ENCODE measurements at regions not wholly inside any gene's neighbourhood (a gene's known extent, or its start where the extent isn't known, plus 50 kb on each side); places are given as distances from the start of the nearest gene placed in this dataset.
A peak's percentile ranks its signal among the peaks of the same experiment; 100 is the strongest.

DNA sequence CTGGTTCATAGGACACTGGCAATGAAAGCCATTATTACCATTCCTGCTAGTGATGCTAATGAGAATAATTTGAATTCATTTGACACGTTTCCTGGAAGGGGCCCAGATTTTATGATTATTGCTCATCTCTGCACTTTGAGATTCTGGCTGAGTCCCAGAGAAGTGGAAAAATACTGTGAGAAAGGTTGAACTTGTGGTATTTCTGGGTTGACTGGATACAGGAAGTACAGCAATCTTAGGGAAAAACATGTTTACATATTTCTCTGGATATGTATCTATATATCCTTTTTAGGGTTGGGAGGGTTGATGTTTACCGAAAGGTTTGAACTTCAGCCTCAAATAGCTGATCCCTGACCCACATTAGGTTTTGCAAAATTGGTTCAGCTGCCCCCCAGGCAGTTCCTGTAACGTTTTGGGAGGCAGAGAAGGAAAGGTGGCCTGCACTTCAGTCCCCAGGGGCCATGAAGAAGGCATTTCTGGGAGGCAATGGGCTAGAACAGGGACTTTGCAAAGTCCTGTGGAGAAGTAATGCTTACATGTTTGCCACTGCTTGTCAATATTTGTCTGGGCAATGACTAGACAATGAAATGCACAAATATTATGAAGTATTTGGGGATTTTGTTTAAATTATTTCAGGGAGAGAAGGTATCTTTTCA lies 253.7 kb upstream of the PITRM1 start:
- peak; percentile 86 for DNase-seq (ENCODE audit: low read depth)

DNA sequence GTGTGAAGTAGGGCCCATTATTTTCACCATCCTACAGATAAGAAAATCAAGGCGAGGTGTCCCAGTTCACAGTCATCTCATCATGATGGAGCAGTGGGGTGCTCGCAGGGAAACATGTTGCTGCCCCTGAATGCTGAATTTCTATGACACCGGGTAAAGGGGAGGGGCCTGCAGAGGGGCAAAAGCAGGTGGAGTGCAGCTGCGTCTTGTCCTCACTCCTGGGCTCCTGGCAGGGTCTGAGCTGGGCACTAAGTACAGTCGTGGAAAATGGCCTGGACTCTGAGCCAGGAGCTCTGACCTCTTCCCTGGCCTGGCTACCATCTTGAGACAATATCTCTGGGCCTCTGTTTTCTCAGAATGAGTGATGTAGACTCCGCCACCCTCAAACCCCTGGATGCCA lies 253.1 kb upstream of the PITRM1 start:
- no peak for DNase-seq (ENCODE audit: low read depth)

GRCh38 chr10:3425261-3425660 lies 252.7 kb upstream of the PITRM1 start:
- no peak for DNase-seq (ENCODE audit: low read depth)

- no peak for DNase-seq (ENCODE audit: low read depth)
These were observed 251.7 kb upstream of the PITRM1 start for GRCh38 chr10:3424111-3424851.

GRCh38 chr10:3423384-3423783 lies 250.8 kb upstream of the PITRM1 start:
- no peak for DNase-seq (ENCODE audit: low read depth)

- no peak for DNase-seq (ENCODE audit: low read depth)
These were observed 249.7 kb upstream of the PITRM1 start for GRCh38 chr10:3422282-3422681.

DNA sequence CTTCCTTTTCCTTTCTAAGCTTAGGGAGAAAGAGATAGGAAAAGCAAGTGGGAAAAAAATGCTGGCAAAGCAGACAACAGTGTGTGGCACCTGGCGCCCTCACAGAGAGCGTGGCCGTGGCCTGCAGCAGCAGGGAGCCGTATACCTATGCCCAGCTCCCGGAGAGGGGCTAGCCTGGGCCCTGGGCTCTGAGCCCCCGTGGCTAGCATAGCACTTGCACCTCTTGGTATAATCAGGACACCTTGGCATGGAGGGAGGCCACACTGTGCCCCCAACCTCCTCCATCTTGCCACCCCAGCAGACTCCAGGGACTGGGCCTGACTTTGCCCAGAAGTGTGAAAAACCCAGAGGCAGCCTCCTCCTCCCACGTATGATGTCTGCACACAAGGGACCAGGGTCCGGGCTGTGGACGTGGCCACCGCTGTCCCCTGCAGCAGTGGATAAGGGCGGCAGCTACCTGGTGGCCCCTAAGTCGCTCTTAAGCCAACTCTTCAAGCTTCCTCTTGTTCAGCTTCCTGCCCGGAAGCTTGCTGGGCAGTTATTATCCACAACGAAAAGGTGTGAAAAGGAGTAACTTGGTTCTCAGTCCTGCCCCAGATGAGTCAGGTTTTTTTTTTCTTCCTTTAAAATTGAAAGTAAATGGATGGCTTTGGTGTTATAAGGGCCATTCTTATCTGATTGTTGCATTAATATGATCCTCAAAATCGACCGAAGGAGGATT lies 249.1 kb upstream of the PITRM1 start:
- no peak for DNase-seq (ENCODE audit: low read depth)

DNA sequence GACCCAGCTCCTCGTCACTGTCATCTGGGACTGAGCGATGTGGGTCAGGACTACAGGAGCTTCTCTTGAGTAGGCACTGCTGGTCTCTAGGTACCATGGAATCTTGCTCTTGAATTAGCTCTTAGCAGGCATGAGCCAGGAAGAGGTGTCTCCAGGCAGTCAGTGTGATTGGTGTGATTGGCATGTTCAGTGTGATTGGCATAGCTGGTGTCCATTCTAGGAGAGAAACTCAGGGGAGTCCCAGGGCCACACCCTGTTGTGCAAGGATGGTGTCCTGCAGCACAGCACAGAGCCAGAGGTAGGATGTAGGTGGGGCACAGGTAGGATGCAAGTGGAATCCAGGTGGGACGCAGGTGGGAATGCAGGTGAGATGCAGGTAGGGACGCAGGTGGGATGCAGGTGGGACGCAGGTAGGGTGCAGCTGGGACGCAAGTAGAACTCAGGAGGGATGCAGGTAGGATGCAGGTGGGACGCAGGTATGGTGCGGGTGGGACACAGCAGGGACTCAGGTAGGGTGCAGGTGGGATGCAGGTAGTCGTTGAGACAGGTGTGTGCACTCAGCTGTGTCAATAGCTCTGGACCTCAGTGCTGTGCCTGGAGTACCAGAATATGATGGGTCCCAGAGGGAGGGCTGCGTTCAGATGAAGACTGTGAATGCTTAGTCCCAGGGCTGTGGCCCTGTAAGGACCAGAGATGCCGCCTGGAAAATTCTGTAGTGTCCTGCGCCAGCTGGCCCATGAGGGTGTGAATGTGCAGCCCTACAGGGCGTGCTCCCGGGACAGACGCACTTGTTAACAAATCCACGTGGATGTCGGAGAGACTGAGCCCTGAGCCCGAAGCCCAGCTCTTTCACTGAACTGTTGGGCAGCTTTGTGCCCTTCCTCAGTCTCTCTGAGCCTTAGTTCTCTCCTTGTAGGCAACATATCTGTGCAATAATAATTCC lies 248.2 kb upstream of the PITRM1 start:
- DNase-seq (ENCODE audit: low read depth) = no peak

DNA sequence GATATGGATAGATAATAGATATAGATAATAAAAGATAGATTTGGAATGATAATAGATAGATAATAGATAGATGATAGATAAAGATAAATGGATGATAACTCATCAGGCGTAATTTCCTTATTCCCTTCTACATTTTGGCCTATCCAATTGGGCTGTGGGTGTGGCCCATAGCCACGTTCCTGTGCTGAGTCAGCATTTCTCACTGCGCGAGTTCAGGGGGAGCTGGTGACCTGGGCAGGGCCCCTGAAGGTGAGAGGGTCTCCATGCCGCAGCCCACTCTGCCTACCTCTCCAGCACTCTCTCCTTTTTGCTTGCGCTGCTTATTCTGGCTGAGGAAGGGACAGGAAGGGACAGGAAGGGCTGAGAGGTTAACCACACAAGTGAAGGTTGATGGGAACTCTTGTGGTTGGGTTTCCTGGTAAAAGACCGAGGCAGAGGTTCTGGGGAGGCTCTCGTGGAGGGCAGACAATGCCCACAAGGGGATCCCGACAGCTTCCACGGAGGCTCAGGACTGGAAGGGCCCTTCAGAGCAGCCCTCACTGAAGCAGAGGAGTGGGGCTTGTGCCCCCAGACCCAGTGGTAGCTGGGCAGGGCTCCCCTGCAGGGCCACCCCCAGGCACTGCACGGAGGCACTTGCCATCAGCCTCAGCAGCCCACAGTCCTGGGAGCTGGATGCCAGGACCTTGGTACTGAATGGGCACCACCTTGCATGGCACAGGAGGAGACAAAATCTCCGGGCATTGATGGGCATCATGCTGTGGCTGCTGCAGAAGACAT lies 247.3 kb upstream of the PITRM1 start:
- no peak for DNase-seq (ENCODE audit: low read depth)

DNA sequence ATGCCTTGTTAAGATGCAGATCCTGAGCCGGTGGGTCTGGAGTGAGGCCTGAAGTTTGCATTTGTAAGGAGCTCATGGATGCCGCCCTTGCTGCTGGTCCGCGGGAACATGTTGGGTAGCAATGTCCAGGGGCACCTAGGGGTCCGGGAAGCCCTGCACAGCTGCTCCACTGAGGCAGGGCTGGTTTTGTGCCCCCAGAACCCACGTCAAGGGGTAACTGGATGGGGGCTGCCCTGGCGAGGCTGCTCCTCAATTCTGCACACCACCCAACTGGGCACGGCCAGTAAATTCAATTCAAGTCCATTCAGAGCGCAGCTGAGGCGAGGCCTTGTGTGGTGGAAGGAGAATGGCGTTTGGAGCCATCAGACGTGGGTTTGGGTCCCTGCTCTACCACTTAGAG lies 246.3 kb upstream of the PITRM1 start:
- no peak for DNase-seq (ENCODE audit: low read depth)

GRCh38 chr10:3418041-3418754 lies 245.6 kb upstream of the PITRM1 start:
- DNase-seq (ENCODE audit: low read depth) = no peak

GRCh38 chr10:3417096-3417495 lies 244.5 kb upstream of the PITRM1 start:
- no peak for DNase-seq (ENCODE audit: low read depth)

- no peak for DNase-seq (ENCODE audit: low read depth)
These were observed 243.5 kb upstream of the PITRM1 start for GRCh38 chr10:3415878-3416605.

DNA sequence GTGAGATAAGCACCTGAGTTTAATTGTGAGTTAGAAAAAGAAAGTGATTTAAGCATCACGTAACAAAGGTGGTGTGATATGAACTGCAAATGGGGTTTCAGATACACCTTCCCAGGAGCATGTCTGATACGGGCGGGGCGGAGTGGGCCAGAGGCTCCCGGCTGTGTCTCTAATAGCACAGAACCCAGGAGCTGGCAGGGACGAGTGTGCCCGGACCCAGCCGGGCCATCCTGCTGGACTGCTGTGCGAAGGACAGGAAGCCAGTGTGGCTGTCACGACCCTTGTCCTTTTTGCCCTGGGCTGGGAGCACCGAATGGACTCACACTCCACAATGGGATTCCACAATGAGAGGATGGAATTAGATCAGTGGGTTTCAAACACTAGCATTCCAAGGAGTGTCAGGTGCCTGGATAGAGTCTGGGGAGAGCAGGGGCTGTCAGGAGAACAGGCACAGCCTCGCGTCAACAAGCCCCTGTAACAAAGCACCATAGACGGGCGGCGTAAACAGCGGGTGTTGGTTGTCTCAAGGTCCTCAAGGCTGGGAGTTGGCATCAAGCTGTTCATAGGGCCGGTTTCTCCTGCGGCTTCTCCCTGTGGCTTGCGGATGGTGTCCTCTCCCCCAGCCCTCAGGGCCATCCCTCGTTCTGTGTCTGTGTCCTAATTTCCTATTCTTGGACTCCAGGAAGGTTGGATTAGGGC lies 242.6 kb upstream of the PITRM1 start:
- DNase-seq (ENCODE audit: low read depth) = no peak

- DNase-seq (ENCODE audit: low read depth) = no peak
These were observed 242.1 kb upstream of the PITRM1 start for GRCh38 chr10:3414667-3415023.

DNA sequence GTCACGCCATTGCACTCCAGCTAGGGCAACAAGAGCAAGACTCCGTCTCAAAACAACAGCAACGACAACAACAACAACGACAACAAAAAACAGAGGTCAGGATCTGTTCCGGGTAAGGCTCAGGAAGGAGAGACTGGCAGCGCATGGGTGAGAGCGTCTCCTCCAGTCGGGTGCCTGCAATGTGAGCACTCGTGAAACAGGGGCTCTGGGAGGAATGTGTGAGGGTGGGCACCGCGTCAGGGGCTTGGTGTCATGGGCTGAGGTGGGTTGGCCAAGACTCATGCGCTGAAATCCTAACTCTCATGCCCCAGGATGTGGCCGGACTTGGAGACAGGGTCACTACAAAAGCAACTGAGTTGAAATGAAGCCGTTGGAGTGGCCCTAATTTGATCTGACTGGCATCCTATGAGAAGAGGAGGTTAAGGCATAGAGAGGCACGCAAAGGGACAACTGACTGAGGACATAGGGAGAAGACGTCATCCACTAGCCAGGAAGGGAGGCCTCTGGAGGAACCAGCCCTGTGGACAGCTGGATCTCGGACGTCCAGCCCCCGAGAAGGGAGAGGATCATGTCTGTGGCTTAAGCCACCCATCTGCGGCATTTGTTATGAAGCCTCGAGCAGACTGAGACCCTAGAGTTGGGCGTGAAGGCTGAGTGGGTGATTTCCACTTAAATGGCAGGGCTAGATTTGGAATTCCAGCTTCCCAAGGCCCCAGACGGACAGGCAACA lies 241.5 kb upstream of the PITRM1 start:
- DNase-seq (ENCODE audit: low read depth) = no peak

DNA sequence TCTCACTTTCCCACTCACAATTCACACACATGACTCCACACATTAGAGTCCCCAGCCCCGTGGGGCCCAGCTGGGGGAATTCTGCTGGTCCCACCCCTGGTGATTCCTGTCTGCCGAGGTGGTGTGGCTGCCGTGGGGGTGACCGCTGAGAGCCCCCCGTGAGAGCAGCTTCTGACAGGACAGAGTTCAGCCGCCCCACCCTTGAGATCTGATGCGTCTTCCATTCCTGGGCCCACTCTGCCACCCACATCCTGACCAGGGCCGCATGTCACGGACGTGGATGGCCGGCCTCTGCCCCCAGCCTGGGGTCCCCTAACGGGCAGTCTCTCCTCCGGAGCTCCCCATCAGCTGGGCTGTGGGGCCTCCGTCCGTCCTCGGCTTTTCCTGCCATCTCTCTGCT lies 240.1 kb upstream of the PITRM1 start:
- DNase-seq (ENCODE audit: low read depth) = no peak

DNA sequence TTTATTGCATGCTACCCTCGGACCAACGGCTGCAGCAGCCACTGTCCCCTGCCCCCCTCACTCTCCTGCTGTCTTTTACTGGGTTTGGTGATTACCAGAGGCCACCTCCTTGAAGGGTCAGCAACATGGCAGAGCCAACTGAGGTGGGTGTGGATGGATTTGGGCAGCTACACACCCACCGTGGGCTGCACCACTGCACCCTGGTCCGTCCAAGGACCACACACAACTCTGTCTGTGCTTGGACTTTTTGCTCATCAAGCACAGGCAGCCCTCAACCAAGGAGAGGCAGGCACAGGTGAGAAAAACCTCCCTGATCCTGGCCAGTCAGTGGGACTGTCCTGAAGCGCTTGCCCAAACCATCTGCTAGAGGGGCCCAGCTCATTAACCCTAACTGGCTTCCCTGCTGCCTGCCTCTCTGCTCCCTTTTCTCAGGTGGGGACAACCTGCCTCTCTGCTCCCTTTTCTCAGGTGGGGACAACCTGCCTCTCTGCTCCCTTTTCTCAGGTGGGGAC lies 239.5 kb upstream of the PITRM1 start:
- DNase-seq (ENCODE audit: low read depth) = no peak

DNA sequence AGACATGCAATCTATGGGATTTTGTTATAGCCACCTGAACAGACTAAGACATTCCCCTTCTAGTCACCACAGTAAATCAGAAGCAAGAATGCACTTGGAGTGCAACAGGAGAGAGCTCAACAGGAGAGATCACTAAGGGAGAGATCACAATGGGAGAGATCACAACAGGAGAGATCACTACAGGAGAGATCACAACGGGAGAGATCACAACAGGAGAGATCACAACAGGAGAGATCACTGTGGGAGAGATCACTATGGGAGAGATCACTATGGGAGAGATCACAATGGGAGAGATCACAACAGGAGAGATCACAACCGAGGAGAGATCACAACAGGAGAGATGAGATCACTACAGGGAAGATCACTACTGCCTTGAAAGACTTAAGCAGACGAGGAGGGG lies 238.5 kb upstream of the PITRM1 start:
- no peak for DNase-seq (ENCODE audit: low read depth)
